T-helper 9 cell (primary cell): ENCODE measurements at regions not wholly inside any gene's neighbourhood (a gene's known extent, or its start where the extent isn't known, plus 50 kb on each side); places are given as distances from the start of the nearest gene placed in this dataset.

Source experiments
- DNase-seq: peaks from one replicate; pipeline ENCODE4 v3.0.0-alpha.2; 2020

- no peak for DNase-seq
These were observed 81.9 kb upstream of the ATF7IP start for GRCh38 chr12:14283489-14284144.

- no peak for DNase-seq
These were observed 81.2 kb upstream of the ATF7IP start for GRCh38 chr12:14284184-14284722.

GRCh38 chr12:14289601-14290000 is 75.9 kb upstream of the ATF7IP start:
- DNase-seq, result no peak

- DNase-seq, result no peak
These were observed 74.5 kb upstream of the ATF7IP start for GRCh38 chr12:14290951-14291350.

DNA sequence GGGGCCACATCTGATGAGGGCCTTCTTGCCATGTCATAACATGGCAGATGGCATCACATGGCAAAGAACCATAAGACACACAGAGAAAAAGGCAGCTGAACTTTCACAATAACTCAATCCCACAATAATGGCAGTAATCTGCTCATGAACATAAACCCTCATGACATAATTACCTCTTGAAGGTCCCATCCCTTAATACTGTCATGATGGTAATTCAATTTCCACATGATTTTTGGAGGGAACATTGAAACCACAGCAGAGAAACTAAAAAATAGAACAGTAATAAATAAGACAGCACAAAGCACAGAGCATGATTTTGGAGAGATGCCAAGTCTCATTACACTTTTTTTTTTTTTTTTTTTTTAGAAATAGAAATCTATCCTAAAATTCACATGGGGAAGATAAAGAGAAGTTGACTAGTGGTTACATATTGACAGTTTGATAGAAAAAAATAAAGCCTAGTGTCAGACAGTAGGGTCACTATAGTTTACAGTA is 61.8 kb upstream of the ATF7IP start:
- no peak for DNase-seq

GRCh38 chr12:14307004-14307403 is 58.5 kb upstream of the ATF7IP start:
- DNase-seq, result no peak

GRCh38 chr12:14308516-14308915 is 57.0 kb upstream of the ATF7IP start:
- no peak for DNase-seq

- no peak for DNase-seq
These were observed 54.6 kb upstream of the ATF7IP start for GRCh38 chr12:14310866-14311265.

DNA sequence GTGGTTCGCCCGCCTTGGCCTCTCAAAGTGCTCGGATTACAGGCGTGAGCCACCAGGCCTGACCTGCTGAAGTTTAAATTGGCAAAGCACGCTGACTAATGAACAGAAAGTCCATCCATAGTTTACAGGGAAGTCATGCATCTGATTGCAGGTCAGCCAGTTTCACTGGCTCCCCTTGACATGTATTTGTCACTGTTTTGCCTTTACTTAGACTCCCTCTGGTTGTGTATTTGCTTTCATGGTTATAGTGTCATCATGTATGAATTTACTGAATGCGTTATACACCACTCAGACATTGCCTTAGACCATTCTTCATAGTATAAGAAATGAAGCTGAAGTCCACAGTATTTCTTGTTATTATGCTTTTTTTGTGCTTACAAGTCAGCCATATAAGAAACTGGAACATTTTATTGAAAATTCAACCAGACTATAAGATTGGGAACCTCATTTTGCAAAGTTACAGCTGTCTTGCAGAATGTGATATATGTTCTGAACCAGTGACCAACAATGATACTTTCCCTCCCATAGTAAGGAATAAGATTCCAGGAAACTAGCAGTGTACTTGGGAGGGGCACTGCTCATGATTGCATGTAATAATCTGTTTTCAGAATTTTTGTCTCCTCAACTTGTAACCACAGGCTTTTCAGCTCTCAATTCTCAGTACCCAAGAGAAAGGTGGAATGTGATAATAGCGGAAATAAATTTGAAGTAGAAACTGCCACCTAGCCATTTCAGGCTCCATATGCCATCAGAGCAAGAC is 51.9 kb upstream of the ATF7IP start:
- DNase-seq, result no peak

DNA sequence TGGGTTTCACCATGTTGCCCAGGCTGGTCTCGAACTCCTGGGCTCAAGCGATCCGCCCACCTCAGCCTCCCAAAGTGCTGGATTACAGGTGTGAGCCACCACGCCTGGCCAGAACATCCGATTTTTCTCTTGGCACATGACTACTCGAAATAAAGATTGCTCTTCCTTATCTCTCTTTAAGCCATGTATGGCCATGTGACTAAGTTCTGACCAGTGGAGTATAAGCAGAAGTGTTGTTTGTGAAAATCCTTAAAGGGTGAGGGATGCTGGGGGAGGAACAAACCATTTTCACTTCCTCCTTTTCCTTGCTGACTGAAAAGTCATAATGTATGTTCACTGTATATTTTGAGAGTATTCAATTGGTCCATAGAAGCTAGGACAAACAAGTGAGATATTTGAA is 50.7 kb upstream of the ATF7IP start:
- no peak for DNase-seq

DNA sequence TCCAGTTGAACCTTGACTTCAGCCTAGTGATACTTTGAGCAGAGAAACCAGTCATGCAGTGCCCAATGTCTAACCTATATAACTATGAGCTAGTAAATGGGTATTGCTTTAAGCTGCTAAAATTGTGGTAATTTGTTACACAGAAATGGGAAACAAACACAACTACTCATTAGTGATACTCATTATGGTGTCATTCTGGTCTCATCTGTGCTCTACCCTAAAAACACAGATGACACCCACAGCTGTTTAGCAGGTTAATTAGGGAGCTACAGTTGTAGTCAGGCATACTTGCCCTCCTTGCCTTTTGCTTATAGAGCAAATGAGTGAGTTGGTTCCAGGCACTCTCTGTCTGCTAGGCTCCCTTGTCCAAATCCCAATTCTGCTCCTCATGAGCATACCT is 50.0 kb upstream of the ATF7IP start:
- no peak for DNase-seq
